ENCODE measurements at regions not wholly inside any gene's neighbourhood (a gene's known extent, or its start where the extent isn't known, plus 50 kb on each side); places are given as distances from the start of the nearest gene placed in this dataset.

GRCh38 chr1:218673170-218673569 lies 328.0 kb downstream of the TGFB2 start:
- FAIRE-seq, result no peak
- DNase-seq (ENCODE audit: low spot score), result no peak

GRCh38 chr1:218674280-218674773 lies 329.2 kb downstream of the TGFB2 start:
- DNase-seq (ENCODE audit: low spot score), result peak; percentile 69
- FAIRE-seq, result peak; percentile 53

GRCh38 chr1:218677026-218677425 lies 331.9 kb downstream of the TGFB2 start:
- FAIRE-seq (no peak), DNase-seq (ENCODE audit: low spot score) (no peak)

- FAIRE-seq, result no peak
- DNase-seq (ENCODE audit: low spot score), result no peak
Observed at GRCh38 chr1:218679391-218679790, 334.3 kb downstream of the TGFB2 start.

GRCh38 chr1:218679988-218680748 lies 335.0 kb downstream of the TGFB2 start:
- no peak for DNase-seq (ENCODE audit: low spot score)
- FAIRE-seq, result no peak

- DNase-seq (ENCODE audit: low spot score), result no peak
- FAIRE-seq, result no peak
Observed at GRCh38 chr1:218683242-218683641, 338.1 kb downstream of the TGFB2 start.

GRCh38 chr1:218686258-218686657 lies 341.1 kb downstream of the TGFB2 start:
- FAIRE-seq (no peak), DNase-seq (ENCODE audit: low spot score) (no peak)

GRCh38 chr1:218686761-218687160 lies 341.6 kb downstream of the TGFB2 start:
- no peak for DNase-seq (ENCODE audit: low spot score)
- FAIRE-seq, result no peak

- DNase-seq (ENCODE audit: low spot score) (no peak), FAIRE-seq (no peak)
Observed at GRCh38 chr1:218692808-218693207, 347.7 kb downstream of the TGFB2 start.

GRCh38 chr1:218693599-218693998 lies 348.5 kb downstream of the TGFB2 start:
- DNase-seq (ENCODE audit: low spot score), result no peak
- FAIRE-seq, result no peak

- no peak for DNase-seq (ENCODE audit: low spot score)
- no peak for FAIRE-seq
Observed at GRCh38 chr1:218694085-218694484, 348.9 kb downstream of the TGFB2 start.

- no peak for FAIRE-seq
- DNase-seq (ENCODE audit: low spot score), result no peak
Observed at GRCh38 chr1:218694636-218695035, 349.5 kb downstream of the TGFB2 start.

- FAIRE-seq (no peak), DNase-seq (ENCODE audit: low spot score) (no peak)
Observed at GRCh38 chr1:218695525-218695924, 350.4 kb downstream of the TGFB2 start.

- DNase-seq (ENCODE audit: low spot score) (no peak), FAIRE-seq (no peak)
Observed at GRCh38 chr1:218698141-218698540, 353.0 kb downstream of the TGFB2 start.

GRCh38 chr1:218699421-218699820 lies 354.3 kb downstream of the TGFB2 start:
- no peak for FAIRE-seq
- no peak for DNase-seq (ENCODE audit: low spot score)

GRCh38 chr1:218699865-218700264 lies 354.7 kb downstream of the TGFB2 start:
- no peak for DNase-seq (ENCODE audit: low spot score)
- FAIRE-seq, result no peak

- FAIRE-seq (no peak), DNase-seq (ENCODE audit: low spot score) (no peak)
Observed at GRCh38 chr1:218700666-218701065, 355.5 kb downstream of the TGFB2 start.

- FAIRE-seq, result no peak
Observed at GRCh38 chr1:218701131-218701530, 356.0 kb downstream of the TGFB2 start.

GRCh38 chr1:218702775-218703174 lies 357.6 kb downstream of the TGFB2 start:
- FAIRE-seq (no peak), DNase-seq (ENCODE audit: low spot score) (no peak)

More at GRCh38 chr1:218701131-218701530, 356.0 kb downstream of the TGFB2 start:
- DNase-seq (ENCODE audit: low spot score), result no peak

GRCh38 chr1:218703836-218704235 lies 358.7 kb downstream of the TGFB2 start:
- FAIRE-seq, result no peak
- DNase-seq (ENCODE audit: low spot score), result no peak

GRCh38 chr1:218705391-218705790 lies 360.3 kb downstream of the TGFB2 start:
- FAIRE-seq (no peak), DNase-seq (ENCODE audit: low spot score) (peak; percentile 21)

- peak; percentile 87 for DNase-seq (ENCODE audit: low spot score)
- FAIRE-seq, result peak; percentile 87
Observed at GRCh38 chr1:218705911-218706893, 361.1 kb downstream of the TGFB2 start.

All from urothelium cell line (cell line).